ELF-1 (cell line): ENCODE measurements at regions not wholly inside any gene's neighbourhood (a gene's known extent, or its start where the extent isn't known, plus 50 kb on each side); places are given as distances from the start of the nearest gene placed in this dataset.

ENCODE experiments used
- DNase-seq: peaks from one replicate; pipeline ENCODE4 v3.0.0-alpha.2; 2016; ENCODE audit warnings: low read depth, low spot score

DNA sequence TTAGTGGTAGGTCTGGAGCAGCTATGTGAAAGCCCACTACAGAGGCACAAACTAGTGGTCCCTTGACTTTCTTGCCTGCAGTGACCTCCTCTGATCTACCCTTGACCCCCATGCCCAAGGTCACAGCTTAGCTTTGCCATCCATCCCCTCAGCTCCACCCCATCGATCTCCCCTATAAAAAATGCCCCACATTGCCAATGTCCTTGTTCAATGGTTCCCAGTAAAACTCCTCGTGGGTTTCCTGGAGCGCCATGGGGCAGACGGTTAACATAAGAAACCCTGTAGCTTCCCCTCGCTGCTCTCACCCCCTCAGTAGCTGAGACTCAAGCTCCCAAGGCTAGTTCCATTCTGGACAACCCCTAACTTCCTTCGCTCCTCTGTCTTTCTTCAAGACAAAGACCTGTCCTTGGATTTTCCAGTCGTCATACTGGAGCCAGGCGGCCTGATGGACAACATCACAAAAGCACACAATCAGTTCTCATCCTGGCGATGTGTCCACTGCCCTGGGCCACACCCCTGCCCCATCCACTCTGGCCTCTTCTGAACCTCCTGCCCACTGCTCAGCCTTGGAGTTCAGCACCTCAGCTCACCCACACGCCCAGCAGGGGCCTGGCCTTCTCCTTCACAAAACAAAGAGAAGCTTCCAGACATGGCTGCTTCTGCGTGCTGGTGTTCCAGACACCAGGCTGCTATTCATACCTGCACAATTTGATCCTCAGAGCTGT is 1429.3 kb downstream of the BRD1 start:
- no peak for DNase-seq

- no peak for DNase-seq
These were observed 1430.0 kb downstream of the BRD1 start for GRCh38 chr22:48397531-48398180.

- peak; percentile 19 for DNase-seq
These were observed 1430.7 kb downstream of the BRD1 start for GRCh38 chr22:48396785-48397530.

GRCh38 chr22:48396091-48396784 is 1431.4 kb downstream of the BRD1 start:
- no peak for DNase-seq

GRCh38 chr22:48395201-48395600 is 1432.5 kb downstream of the BRD1 start:
- DNase-seq = no peak

GRCh38 chr22:48394787-48395186 is 1432.9 kb downstream of the BRD1 start:
- no peak for DNase-seq

DNA sequence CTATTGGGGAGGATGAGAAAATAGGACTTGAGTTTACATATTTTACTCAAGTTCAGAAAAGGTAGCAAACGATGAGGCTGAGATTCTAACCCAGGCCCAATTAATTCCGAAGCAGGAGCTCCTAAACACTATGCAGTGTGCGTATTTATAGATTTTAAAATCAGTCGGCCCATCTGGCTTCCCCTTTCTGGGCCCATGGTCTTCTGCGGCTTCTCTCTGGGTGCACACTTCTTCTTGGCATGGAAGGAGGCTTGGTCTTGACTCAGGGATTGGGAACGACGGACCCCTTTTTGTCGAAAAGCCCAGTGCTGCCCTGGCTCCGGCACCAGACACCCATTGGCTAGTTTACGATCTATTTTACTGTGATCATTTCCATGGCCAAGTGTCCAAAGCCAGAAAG is 1433.8 kb downstream of the BRD1 start:
- no peak for DNase-seq

DNA sequence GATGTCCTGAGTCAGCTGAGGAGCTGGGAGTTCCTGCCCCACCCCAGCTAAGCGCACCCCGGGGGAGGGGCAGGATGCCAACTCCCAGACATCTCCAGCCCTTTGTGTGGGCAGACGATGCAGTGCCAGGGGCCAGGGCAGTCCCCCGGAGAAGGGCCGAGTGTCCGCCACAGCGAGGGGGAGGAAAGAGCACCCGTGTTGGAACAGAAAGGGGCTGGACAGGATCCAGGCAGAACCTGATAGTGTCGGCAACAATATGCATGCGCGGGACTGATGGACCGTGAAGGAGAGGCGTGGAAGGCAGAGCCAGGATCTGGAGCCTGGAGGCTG is 1434.7 kb downstream of the BRD1 start:
- no peak for DNase-seq

DNA sequence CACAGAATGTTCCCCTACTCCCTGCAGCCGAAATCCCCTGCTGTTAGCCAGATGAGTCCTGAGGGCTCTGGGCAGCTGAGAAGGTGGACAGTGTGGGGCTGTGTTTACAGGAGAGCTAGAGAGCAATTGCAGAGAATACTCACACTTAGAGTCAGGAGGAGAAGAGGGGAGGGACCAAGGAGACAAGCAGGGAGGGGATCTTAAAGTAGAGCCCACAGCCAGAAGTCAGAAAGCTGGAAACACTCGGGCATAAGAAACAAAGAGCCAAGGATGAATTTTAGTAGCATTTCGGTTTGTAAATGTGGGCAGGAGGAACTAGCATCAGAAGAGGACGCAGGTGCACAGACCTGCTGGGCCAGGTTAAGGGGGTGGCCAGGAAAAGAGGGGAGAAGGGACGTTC is 1435.9 kb downstream of the BRD1 start:
- DNase-seq = no peak

GRCh38 chr22:48391171-48391711 is 1436.4 kb downstream of the BRD1 start:
- DNase-seq = peak; percentile 16

GRCh38 chr22:48389916-48390315 is 1437.8 kb downstream of the BRD1 start:
- no peak for DNase-seq

GRCh38 chr22:48382197-48382596 is 1445.5 kb downstream of the BRD1 start:
- DNase-seq = no peak

- DNase-seq = no peak
These were observed 1447.5 kb downstream of the BRD1 start for GRCh38 chr22:48380016-48380665.

GRCh38 chr22:48379371-48379770 is 1448.3 kb downstream of the BRD1 start:
- DNase-seq = no peak

DNA sequence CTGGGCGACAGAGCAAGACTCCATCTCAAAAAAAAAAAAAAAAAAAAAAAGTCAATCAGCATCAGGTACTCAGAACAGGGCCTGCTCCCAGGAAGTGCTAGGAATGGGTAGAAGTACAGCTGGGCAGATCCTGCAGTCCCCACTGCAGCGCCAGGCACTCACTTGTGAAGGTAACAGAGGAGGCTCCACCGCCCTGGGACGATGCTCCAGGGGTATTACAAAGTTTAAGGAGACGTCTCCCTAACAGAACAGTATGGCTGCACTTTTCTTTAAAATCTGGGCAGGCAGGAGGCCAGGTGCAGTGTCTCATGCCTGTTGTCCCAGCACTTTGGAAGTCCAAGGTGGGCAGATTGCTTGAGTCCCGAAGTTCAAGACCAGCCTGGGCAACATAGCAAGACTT is 1449.0 kb downstream of the BRD1 start:
- DNase-seq = no peak

GRCh38 chr22:48376936-48377712 is 1450.5 kb downstream of the BRD1 start:
- DNase-seq = no peak

DNA sequence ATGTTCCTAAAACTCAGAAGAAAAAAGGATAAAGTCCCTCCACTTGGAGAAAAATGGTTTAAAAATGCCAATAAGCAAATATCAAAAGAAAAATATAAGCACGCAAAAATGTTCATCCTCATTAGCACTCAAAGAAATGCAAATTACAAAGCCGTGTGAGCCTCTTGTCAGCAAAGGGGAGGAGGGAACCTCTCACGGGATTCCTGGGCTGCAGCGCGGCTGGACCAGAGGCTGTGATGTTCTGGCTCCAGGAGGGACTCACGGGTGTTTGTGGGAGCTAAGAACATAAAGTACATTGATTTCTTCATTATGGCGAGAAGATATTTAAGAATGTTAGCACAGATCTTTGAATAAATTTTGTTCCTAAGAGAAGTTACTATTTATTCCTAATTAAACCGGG is 1451.2 kb downstream of the BRD1 start:
- DNase-seq = no peak

GRCh38 chr22:48373626-48374173 is 1454.0 kb downstream of the BRD1 start:
- no peak for DNase-seq

DNA sequence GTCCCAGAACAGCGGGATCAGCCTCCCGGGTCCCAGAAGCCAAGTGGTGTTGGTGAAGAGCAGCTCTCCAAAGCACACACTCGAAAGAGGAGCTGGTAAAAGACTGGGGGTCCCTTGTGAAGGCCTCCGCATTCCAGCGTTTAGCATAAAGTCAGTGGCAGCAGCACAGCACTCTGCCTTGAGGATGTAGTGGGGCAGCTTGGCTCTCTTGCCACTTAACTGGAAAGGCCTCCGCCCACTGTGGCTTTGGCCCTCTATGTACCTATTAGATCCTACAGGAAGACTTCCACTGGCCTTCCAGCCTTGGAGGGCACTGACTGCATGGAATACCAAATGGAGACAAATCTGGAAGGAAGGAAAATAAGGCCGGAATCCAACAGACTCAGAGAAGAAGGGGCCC is 1455.3 kb downstream of the BRD1 start:
- no peak for DNase-seq

GRCh38 chr22:48371391-48371790 is 1456.3 kb downstream of the BRD1 start:
- DNase-seq = no peak
